DOHH2 (cell line): ENCODE measurements at regions not wholly inside any gene's neighbourhood (a gene's known extent, or its start where the extent isn't known, plus 50 kb on each side); places are given as distances from the start of the nearest gene placed in this dataset.

Experiments used
- CTCF ChIP-seq: fragments of 200-600 bp; sonication (generic); IDR thresholded peaks from one replicate; pipeline ENCODE4 v1.5.1; 2014; ENCODE audit warnings: antibody characterized with exemption, mild to moderate bottlenecking, low read depth, low read length; ENCODE audit not compliant: poor library complexity, severe bottlenecking
- EZH2phosphoT487 ChIP-seq: fragments of 200-600 bp; sonication (generic); IDR thresholded peaks from 2 replicates; pipeline ENCODE4 v1.6.1; 2017; ENCODE audit warnings: borderline replicate concordance, mild to moderate bottlenecking, antibody characterized with exemption, low read length, moderate library complexity, mixed read lengths

GRCh38 chr2:67982956-67983355 is 79.8 kb downstream of the C1D start:
- TF ChIP-seq CTCF (no peak), EZH2phosphoT487 (no peak)
